ENCODE measurements at regions not wholly inside any gene's neighbourhood (a gene's known extent, or its start where the extent isn't known, plus 50 kb on each side); places are given as distances from the start of the nearest gene placed in this dataset.

DNA sequence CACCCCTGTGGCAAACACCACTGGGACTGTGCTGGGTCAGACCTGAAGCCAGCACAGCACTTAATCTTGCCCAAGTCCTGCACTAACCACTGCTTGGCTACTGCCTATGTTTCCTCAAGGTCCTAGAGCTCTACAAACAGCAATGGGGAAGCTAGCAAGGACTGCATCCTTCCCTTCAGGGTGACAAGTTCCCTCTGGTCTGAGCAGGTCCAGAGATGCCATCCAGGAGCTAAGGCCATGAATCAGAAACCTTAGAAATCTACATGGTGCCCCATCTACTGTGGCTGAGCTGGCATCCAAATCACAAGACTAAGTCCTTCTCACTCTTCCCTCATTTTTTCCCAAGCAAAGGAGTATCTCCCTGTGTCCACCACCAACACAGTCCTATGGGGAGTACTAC is 239.7 kb upstream of the UGT8 start:
- Mint-ChIP-seq H3K27ac (no peak overlapping the region), H3K4me1 (ENCODE audit: low read depth) (no peaks in the 10 kb centered on the region), H3K36me3 (ENCODE audit: low read depth) (no peaks in the 10 kb centered on the region), H3K9me3 (no peaks in the 10 kb centered on the region), H3K4me3 (no peak overlapping the region), H3K27me3 (peaks cover 5% of the 10 kb centered on the region)
- intact Hi-C loops (cut with DNase I, micrococcal nuclease): no loop called here
- TF ChIP-seq, protein P1, sequence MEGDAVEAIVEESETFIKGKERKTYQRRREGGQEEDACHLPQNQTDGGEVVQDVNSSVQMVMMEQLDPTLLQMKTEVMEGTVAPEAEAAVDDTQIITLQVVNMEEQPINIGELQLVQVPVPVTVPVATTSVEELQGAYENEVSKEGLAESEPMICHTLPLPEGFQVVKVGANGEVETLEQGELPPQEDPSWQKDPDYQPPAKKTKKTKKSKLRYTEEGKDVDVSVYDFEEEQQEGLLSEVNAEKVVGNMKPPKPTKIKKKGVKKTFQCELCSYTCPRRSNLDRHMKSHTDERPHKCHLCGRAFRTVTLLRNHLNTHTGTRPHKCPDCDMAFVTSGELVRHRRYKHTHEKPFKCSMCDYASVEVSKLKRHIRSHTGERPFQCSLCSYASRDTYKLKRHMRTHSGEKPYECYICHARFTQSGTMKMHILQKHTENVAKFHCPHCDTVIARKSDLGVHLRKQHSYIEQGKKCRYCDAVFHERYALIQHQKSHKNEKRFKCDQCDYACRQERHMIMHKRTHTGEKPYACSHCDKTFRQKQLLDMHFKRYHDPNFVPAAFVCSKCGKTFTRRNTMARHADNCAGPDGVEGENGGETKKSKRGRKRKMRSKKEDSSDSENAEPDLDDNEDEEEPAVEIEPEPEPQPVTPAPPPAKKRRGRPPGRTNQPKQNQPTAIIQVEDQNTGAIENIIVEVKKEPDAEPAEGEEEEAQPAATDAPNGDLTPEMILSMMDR (IDR thresholded peaks at IDR 0.05): no peak
- Histone ChIP-seq H3K27me3 (ENCODE audit: control insufficient read depth in 1 of 2, insufficient read depth in 2 of 2, low read length in 2 of 2) (peaks cover 0 to 2% of the 10 kb centered on the region in 2 experiments), H3K36me3 (ENCODE audit: insufficient read depth, low read length) (no peaks in the 10 kb centered on the region), H3K27ac (ENCODE audit: low read depth in 1 of 2, low read length in 2 of 2) (no peak overlapping the region), H3K4me1 (ENCODE audit: insufficient read depth, low read length) (no peaks in the 10 kb centered on the region), H3K9me3 (ENCODE audit: control insufficient read depth in 1 of 2, insufficient read depth in 1 of 2, low read length in 2 of 2) (no peaks in the 10 kb centered on the region), H3K4me3 (ENCODE audit: low read length) (no peak overlapping the region)
- no peak for ATAC-seq (ENCODE audit: poor library complexity)
- DNase-seq: no peak
- POLR2A ChIA-PET: no interaction called here
- CTCF ChIA-PET: no interaction called here

DNA sequence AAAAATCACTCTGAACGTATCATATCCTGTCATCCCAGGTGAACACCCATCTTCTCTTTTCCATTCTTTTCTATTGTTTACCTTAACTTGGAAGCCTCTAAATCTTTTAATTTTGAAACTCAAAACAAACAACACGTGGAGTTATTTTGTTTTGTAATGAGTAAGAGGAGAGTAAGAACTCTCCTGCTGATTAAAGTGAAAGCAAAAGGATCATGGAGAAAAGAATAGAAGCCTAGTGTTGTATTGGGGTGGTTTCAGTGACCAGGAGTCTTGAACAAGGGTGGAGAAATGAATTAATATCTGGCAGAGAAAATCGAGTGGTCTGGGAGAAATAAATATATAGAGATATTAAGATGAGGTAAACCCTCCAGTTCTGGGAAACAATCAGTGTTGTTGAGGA is 237.4 kb upstream of the UGT8 start:
- no peaks in the 10 kb centered on the region for H3K9me3 Mint-ChIP-seq
- TF ChIP-seq, protein P1 (IDR thresholded peaks at IDR 0.05): no peak
- intact Hi-C loops (cut with DNase I, micrococcal nuclease): no loop called here
- no peaks in the 10 kb centered on the region for H3K4me1 Mint-ChIP-seq (ENCODE audit: low read depth)
- no peak overlapping the region for H3K4me3 Mint-ChIP-seq
- H3K27ac Mint-ChIP-seq: no peak overlapping the region
- no peaks in the 10 kb centered on the region for H3K9me3 ChIP-seq (ENCODE audit: control insufficient read depth in 1 of 2, insufficient read depth in 1 of 2, low read length in 2 of 2)
- H3K27ac ChIP-seq (ENCODE audit: low read depth in 1 of 2, low read length in 2 of 2): no peak overlapping the region
- H3K4me3 ChIP-seq (ENCODE audit: low read length): no peak overlapping the region
- ATAC-seq (ENCODE audit: poor library complexity): no peak
- no peaks in the 10 kb centered on the region for H3K36me3 Mint-ChIP-seq (ENCODE audit: low read depth)
- CTCF ChIA-PET: no interaction called here
- H3K27me3 ChIP-seq (ENCODE audit: control insufficient read depth in 1 of 2, insufficient read depth in 2 of 2, low read length in 2 of 2): no peaks in the 10 kb centered on the region
- DNase-seq: no peak
- POLR2A ChIA-PET: no interaction called here
- H3K4me1 ChIP-seq (ENCODE audit: insufficient read depth, low read length): no peaks in the 10 kb centered on the region
- H3K27me3 Mint-ChIP-seq: peaks cover 10% of the 10 kb centered on the region
- H3K36me3 ChIP-seq (ENCODE audit: insufficient read depth, low read length): no peaks in the 10 kb centered on the region

DNA sequence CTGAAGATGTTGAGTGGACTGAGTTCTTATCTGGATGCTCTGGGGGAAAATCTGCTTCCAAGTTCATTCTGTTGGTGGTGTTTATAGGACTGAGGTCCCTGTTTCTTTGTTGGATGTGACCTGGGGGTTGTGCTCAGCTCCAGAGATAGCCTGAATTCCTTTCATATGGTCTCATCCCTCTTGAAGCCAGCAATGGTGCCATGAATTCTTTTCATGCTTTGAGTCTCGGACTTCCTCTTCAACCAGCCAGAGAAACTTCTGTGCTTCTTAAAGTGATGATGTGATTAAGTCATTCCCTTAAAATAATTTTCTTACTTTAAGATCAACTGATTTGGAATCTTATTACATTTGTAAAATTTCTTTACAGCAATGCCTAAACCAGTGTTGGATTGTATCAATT is 233.8 kb upstream of the UGT8 start:
- Mint-ChIP-seq H3K27ac (no peak overlapping the region), H3K9me3 (no peaks in the 10 kb centered on the region), H3K36me3 (ENCODE audit: low read depth) (no peaks in the 10 kb centered on the region), H3K4me3 (no peak overlapping the region), H3K4me1 (ENCODE audit: low read depth) (no peaks in the 10 kb centered on the region), H3K27me3 (peaks cover 5% of the 10 kb centered on the region)
- Histone ChIP-seq H3K36me3 (ENCODE audit: insufficient read depth, low read length) (no peaks in the 10 kb centered on the region), H3K27ac (ENCODE audit: low read depth in 1 of 2, low read length in 2 of 2) (no peak overlapping the region), H3K9me3 (ENCODE audit: control insufficient read depth in 1 of 2, insufficient read depth in 1 of 2, low read length in 2 of 2) (no peaks in the 10 kb centered on the region), H3K27me3 (ENCODE audit: control insufficient read depth in 1 of 2, insufficient read depth in 2 of 2, low read length in 2 of 2) (no peaks in the 10 kb centered on the region), H3K4me3 (ENCODE audit: low read length) (no peak overlapping the region), H3K4me1 (ENCODE audit: insufficient read depth, low read length) (no peaks in the 10 kb centered on the region)
- intact Hi-C loops (cut with DNase I, micrococcal nuclease): no loop called here
- TF ChIP-seq, protein P1 (IDR thresholded peaks at IDR 0.05): no peak
- ChIA-PET POLR2A (no interaction called here), CTCF (no interaction called here)
- ATAC-seq (ENCODE audit: poor library complexity): no peak
- no peak for DNase-seq
